Upper lobe of right lung (tissue), 1 donor: ENCODE measurements at regions not wholly inside any gene's neighbourhood (a gene's known extent, or its start where the extent isn't known, plus 50 kb on each side); places are given as distances from the start of the nearest gene placed in this dataset.

Source experiments
- ATAC-seq: fragments of 200-7000 bp; cut with Tn5 transposase; one replicate; pipeline ENCODE4 v1.9.1; 2020; ENCODE audit warnings: mild to moderate bottlenecking, moderate library complexity
- DNase-seq: peaks from one replicate; pipeline ENCODE4 v3.0.0-alpha.2; 2020
- H3K27ac ChIP-seq: fragments of 200-600 bp; one replicate; pipeline ENCODE4 v1.8.0; 2022
- H3K27me3 ChIP-seq: fragments of 200-600 bp; one replicate; pipeline ENCODE4 v1.8.0; 2022; ENCODE audit warnings: mild to moderate bottlenecking
- H3K36me3 ChIP-seq: fragments of 200-600 bp; one replicate; pipeline ENCODE4 v1.8.0; 2022
- H3K4me1 ChIP-seq: fragments of 200-600 bp; one replicate; pipeline ENCODE4 v1.8.0; 2022
- H3K4me3 ChIP-seq: fragments of 200-600 bp; one replicate; pipeline ENCODE4 v1.8.0; 2022; ENCODE audit warnings: mild to moderate bottlenecking
- H3K9me3 ChIP-seq: fragments of 200-600 bp; one replicate; pipeline ENCODE4 v1.8.0; 2022
- CTCF ChIP-seq: fragments of 200-600 bp; IDR thresholded peaks from one replicate; pipeline ENCODE4 v1.8.0; 2022; ENCODE audit warnings: antibody characterized with exemption
- intact Hi-C: fragments of 100-400 bp; cut with DNase I; formaldehyde crosslinking; loops from one replicate; pipeline ENCODE4 v1.11.0; 2022
- donor health status: DM: no; HTN: yes; CAD: no; lungs with severe emphysema.

GRCh38 chr18:70666936-70667335 lies 378.1 kb downstream of the SOCS6 start:
- no peaks in the 10 kb centered on the region for H3K4me1 ChIP-seq
- H3K27me3 ChIP-seq = no peaks in the 10 kb centered on the region
- intact Hi-C loops = no loop called here
- no peak overlapping the region for H3K27ac ChIP-seq
- no peak for TF ChIP-seq CTCF
- DNase-seq (no peak), ATAC-seq (no peak)
- no peak overlapping the region for H3K4me3 ChIP-seq
- no peaks in the 10 kb centered on the region for H3K9me3 ChIP-seq
- no peaks in the 10 kb centered on the region for H3K36me3 ChIP-seq

- no peaks in the 10 kb centered on the region for H3K36me3 ChIP-seq
- no peak overlapping the region for H3K4me3 ChIP-seq
- H3K9me3 ChIP-seq = no peaks in the 10 kb centered on the region
- no peaks in the 10 kb centered on the region for H3K27me3 ChIP-seq
- no peak for TF ChIP-seq CTCF
- no peaks in the 10 kb centered on the region for H3K4me1 ChIP-seq
- DNase-seq = no peak
- no peak for ATAC-seq
- intact Hi-C loops = no loop called here
- H3K27ac ChIP-seq = no peak overlapping the region
Measured at GRCh38 chr18:70663141-70663540, 374.3 kb downstream of the SOCS6 start.

- no peak for TF ChIP-seq CTCF
- H3K4me1 ChIP-seq = no peaks in the 10 kb centered on the region
- H3K27me3 ChIP-seq = no peaks in the 10 kb centered on the region
- ATAC-seq = no peak
- intact Hi-C loops = no loop called here
- H3K9me3 ChIP-seq = no peaks in the 10 kb centered on the region
- H3K36me3 ChIP-seq = no peaks in the 10 kb centered on the region
- H3K4me3 ChIP-seq = no peak overlapping the region
- DNase-seq = no peak
- no peak overlapping the region for H3K27ac ChIP-seq
Measured at GRCh38 chr18:70662588-70662987, 373.7 kb downstream of the SOCS6 start.

- peak; percentile 10 for ATAC-seq
- no peak overlapping the region for H3K27ac ChIP-seq
- no peaks in the 10 kb centered on the region for H3K27me3 ChIP-seq
- TF ChIP-seq CTCF = no peak
- no peaks in the 10 kb centered on the region for H3K4me1 ChIP-seq
- H3K4me3 ChIP-seq = no peak overlapping the region
- intact Hi-C loops = no loop called here
- no peak for DNase-seq
- no peaks in the 10 kb centered on the region for H3K9me3 ChIP-seq
- H3K36me3 ChIP-seq = no peaks in the 10 kb centered on the region
Measured at GRCh38 chr18:70659036-70659925, 370.4 kb downstream of the SOCS6 start.

DNA sequence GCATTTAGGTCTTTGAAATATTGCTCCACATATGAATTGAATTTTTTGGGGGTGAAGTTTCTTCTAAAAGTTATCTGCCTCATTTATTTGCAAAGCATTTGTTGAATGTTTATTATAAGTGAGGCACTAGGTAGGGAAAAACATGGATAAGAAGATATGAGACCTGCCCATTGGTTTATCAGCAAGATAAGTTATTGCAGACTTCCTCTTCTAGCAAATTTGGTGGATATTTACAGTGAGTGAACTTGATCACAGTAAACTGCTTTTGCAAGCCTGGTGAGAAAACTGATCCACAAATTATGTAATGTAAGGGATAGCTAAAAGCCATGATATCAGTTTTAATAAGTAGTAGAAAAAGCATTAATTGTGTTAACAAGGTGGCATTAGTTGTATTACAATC lies 364.8 kb downstream of the SOCS6 start:
- Histone ChIP-seq H3K4me3 (no peak overlapping the region), H3K36me3 (no peaks in the 10 kb centered on the region), H3K27ac (no peak overlapping the region), H3K9me3 (no peaks in the 10 kb centered on the region), H3K4me1 (no peaks in the 10 kb centered on the region), H3K27me3 (no peaks in the 10 kb centered on the region)
- no peak for TF ChIP-seq CTCF
- DNase-seq (no peak), ATAC-seq (no peak)
- intact Hi-C loops = no loop called here
